NCI-H187 treated with DMSO at 0.1 percent for 48 hours (cell line): ENCODE measurements at regions not wholly inside any gene's neighbourhood (a gene's known extent, or its start where the extent isn't known, plus 50 kb on each side); places are given as distances from the start of the nearest gene placed in this dataset.
"Not testable (repeated sequence)": the region's sequence is repeated elsewhere in the genome, so short reads cannot be mapped to it uniquely, and the experiment has no call there.

Source experiments
- DNase-seq: peaks from one replicate; lab custom pipeline; 2025; lab: John Stamatoyannopoulos, UW

- no peak for DNase-seq
Observed at GRCh38 chr21:28069450-28069923, 923.2 kb downstream of the LTN1 start.

- no peak for DNase-seq
Observed at GRCh38 chr21:28068455-28069358, 924.0 kb downstream of the LTN1 start.

- DNase-seq: no peak
Observed at GRCh38 chr21:28066596-28067387, 925.9 kb downstream of the LTN1 start.

- no peak for DNase-seq
Observed at GRCh38 chr21:28066076-28066475, 926.6 kb downstream of the LTN1 start.

GRCh38 chr21:28063241-28064216, 929.1 kb downstream of the LTN1 start:
- no peak for DNase-seq

GRCh38 chr21:28052956-28053355, 939.7 kb downstream of the LTN1 start:
- DNase-seq: not testable (repeated sequence)

GRCh38 chr21:28051649-28052048, 941.0 kb downstream of the LTN1 start:
- not testable (repeated sequence) for DNase-seq

- DNase-seq: not testable (repeated sequence)
Observed at GRCh38 chr21:28035692-28036091, 957.0 kb downstream of the LTN1 start.

- not testable (repeated sequence) for DNase-seq
Observed at GRCh38 chr21:28034916-28035315, 957.8 kb downstream of the LTN1 start.

- DNase-seq: not testable (repeated sequence)
Observed at GRCh38 chr21:28034334-28034733, 958.3 kb downstream of the LTN1 start.

GRCh38 chr21:28032652-28033051, 960.0 kb downstream of the LTN1 start:
- not testable (repeated sequence) for DNase-seq

GRCh38 chr21:28031066-28031465, 961.6 kb downstream of the LTN1 start:
- not testable (repeated sequence) for DNase-seq

- DNase-seq: no peak
Observed at GRCh38 chr21:28025111-28025510, 967.6 kb downstream of the LTN1 start.

- DNase-seq: no peak
Observed at GRCh38 chr21:28018741-28019669, 973.7 kb downstream of the LTN1 start.

GRCh38 chr21:28018213-28018612, 974.5 kb downstream of the LTN1 start:
- no peak for DNase-seq

- DNase-seq: no peak
Observed at GRCh38 chr21:28016571-28016970, 976.1 kb downstream of the LTN1 start.

- DNase-seq: not testable (repeated sequence)
Observed at GRCh38 chr21:28013123-28013522, 979.6 kb downstream of the LTN1 start.

- not testable (repeated sequence) for DNase-seq
Observed at GRCh38 chr21:28011970-28012369, 980.7 kb downstream of the LTN1 start.

- DNase-seq: not testable (repeated sequence)
Observed at GRCh38 chr21:28008245-28008644, 984.4 kb downstream of the LTN1 start.

- DNase-seq: not testable (repeated sequence)
Observed at GRCh38 chr21:28003627-28004026, 989.0 kb downstream of the LTN1 start.
